HG02973 (cell line): ENCODE measurements at regions not wholly inside any gene's neighbourhood (a gene's known extent, or its start where the extent isn't known, plus 50 kb on each side); places are given as distances from the start of the nearest gene placed in this dataset.

Experiments used
- ATAC-seq: cut with Tn5 transposase; IDR thresholded peaks from one replicate; pipeline ENCODE4 v1.9.1; 2021; ENCODE audit warnings: moderate library complexity; ENCODE audit not compliant: unreplicated experiment

GRCh38 chr18:38413193-38413592 lies 847.6 kb upstream of the CELF4 start:
- no peak for ATAC-seq

GRCh38 chr18:38406607-38407006 lies 841.0 kb upstream of the CELF4 start:
- ATAC-seq: no peak

- ATAC-seq: no peak
These were observed 836.9 kb upstream of the CELF4 start for GRCh38 chr18:38402509-38402908.

GRCh38 chr18:38397094-38397493 lies 831.5 kb upstream of the CELF4 start:
- ATAC-seq: no peak

- ATAC-seq: no peak
These were observed 820.5 kb upstream of the CELF4 start for GRCh38 chr18:38386146-38386545.

- no peak for ATAC-seq
These were observed 804.4 kb upstream of the CELF4 start for GRCh38 chr18:38369772-38370690.

- no peak for ATAC-seq
These were observed 803.3 kb upstream of the CELF4 start for GRCh38 chr18:38368886-38369285.

- no peak for ATAC-seq
These were observed 802.6 kb upstream of the CELF4 start for GRCh38 chr18:38368246-38368645.

- ATAC-seq: no peak
These were observed 801.9 kb upstream of the CELF4 start for GRCh38 chr18:38367473-38367872.

- no peak for ATAC-seq
These were observed 796.7 kb upstream of the CELF4 start for GRCh38 chr18:38362286-38362792.

- no peak for ATAC-seq
These were observed 793.4 kb upstream of the CELF4 start for GRCh38 chr18:38358805-38359657.

GRCh38 chr18:38353149-38353548 lies 787.6 kb upstream of the CELF4 start:
- no peak for ATAC-seq

- ATAC-seq: no peak
These were observed 784.5 kb upstream of the CELF4 start for GRCh38 chr18:38350141-38350540.

- ATAC-seq: no peak
These were observed 765.0 kb upstream of the CELF4 start for GRCh38 chr18:38330573-38330972.

- ATAC-seq: no peak
These were observed 763.5 kb upstream of the CELF4 start for GRCh38 chr18:38329145-38329544.

- ATAC-seq: no peak
These were observed 756.6 kb upstream of the CELF4 start for GRCh38 chr18:38322206-38322605.

- ATAC-seq: no peak
These were observed 755.7 kb upstream of the CELF4 start for GRCh38 chr18:38321262-38321661.

GRCh38 chr18:38318416-38318815 lies 752.8 kb upstream of the CELF4 start:
- no peak for ATAC-seq

- ATAC-seq: no peak
These were observed 748.2 kb upstream of the CELF4 start for GRCh38 chr18:38313831-38314230.

GRCh38 chr18:38312532-38312931 lies 746.9 kb upstream of the CELF4 start:
- no peak for ATAC-seq

- ATAC-seq: no peak
These were observed 745.3 kb upstream of the CELF4 start for GRCh38 chr18:38310936-38311335.

- ATAC-seq: no peak
These were observed 742.3 kb upstream of the CELF4 start for GRCh38 chr18:38307914-38308313.
